CD14-positive monocyte (primary cell): ENCODE measurements at regions not wholly inside any gene's neighbourhood (a gene's known extent, or its start where the extent isn't known, plus 50 kb on each side); places are given as distances from the start of the nearest gene placed in this dataset.

Source experiments
- DNase-seq, 3 donors: peaks; one replicate each; pipeline ENCODE4 v3.0.0-alpha.2; 2011 to 2022
- H2AFZ ChIP-seq: 2 replicates; pipeline ENCODE4 v1.6.0; 2012; ENCODE audit warnings: mild to moderate bottlenecking, low read depth, low read length, inconsistent platforms; ENCODE audit not compliant: insufficient read depth, poor library complexity, severe bottlenecking
- H3K27ac ChIP-seq, 2 donors: 1 replicate in 1 of 2; 2 replicates in 1 of 2; pipeline ENCODE4 v1.5.1; 2012 to 2013; ENCODE audit warnings: low read length in 2 of 2, control low read depth in 1 of 2, inconsistent platforms in 1 of 2, low read depth in 1 of 2, mild to moderate bottlenecking in 1 of 2
- H3K27me3 ChIP-seq, 2 donors: one replicate each; pipeline versions ENCODE4 v1.6.0 to v1.6.1; 2011 to 2013; ENCODE audit warnings: low read length in 2 of 2; ENCODE audit not compliant: control insufficient read depth in 2 of 2, insufficient read depth in 2 of 2
- H3K36me3 ChIP-seq, 2 donors: replicated peaks in 1 of 2; 1 replicate in 1 of 2; 2 replicates in 1 of 2; pipeline versions ENCODE4 v1.5.1 to v1.6.1; 2012 to 2013; ENCODE audit warnings: low read length in 2 of 2, control low read depth in 1 of 2, inconsistent platforms in 1 of 2, mild to moderate bottlenecking in 1 of 2; ENCODE audit not compliant: insufficient read depth in 2 of 2, control insufficient read depth in 1 of 2
- H3K4me1 ChIP-seq, 2 donors: 1 replicate in 1 of 2; 2 replicates in 1 of 2; pipeline versions ENCODE4 v1.5.1 to v1.6.1; 2012 to 2013; ENCODE audit warnings: low read length in 2 of 2, control low read depth in 1 of 2, inconsistent platforms in 1 of 2, mild to moderate bottlenecking in 1 of 2, moderate library complexity in 1 of 2; ENCODE audit not compliant: insufficient read depth in 2 of 2, control insufficient read depth in 1 of 2
- H3K4me2 ChIP-seq: replicated peaks from 2 replicates; pipeline ENCODE3; 2012; ENCODE audit warnings: low read length, moderate library complexity, mild to moderate bottlenecking; ENCODE audit not compliant: poor library complexity, severe bottlenecking; ENCODE audit errors: extremely low read depth
- H3K4me3 ChIP-seq, 3 experiments: fragments of 200-600 bp in 1 of 3; sonication (generic) in 1 of 3; replicated peaks in 1 of 3; 1 replicate in 2 of 3; 2 replicates in 1 of 3; pipeline ENCODE4 v1.5.1; 2011 to 2013; ENCODE audit warnings: low read length in 3 of 3, mild to moderate bottlenecking in 3 of 3, control low read depth in 2 of 3, low read depth in 2 of 3, inconsistent platforms in 1 of 3, moderate library complexity in 1 of 3
- H3K79me2 ChIP-seq: 2 replicates; pipeline ENCODE4 v1.6.0; 2012; ENCODE audit warnings: mild to moderate bottlenecking, control low read depth, inconsistent platforms, low read length, moderate library complexity; ENCODE audit not compliant: insufficient read depth
- H3K9ac ChIP-seq: 2 replicates; pipeline ENCODE4 v1.6.0; 2017; ENCODE audit warnings: low read length, mild to moderate bottlenecking; ENCODE audit not compliant: insufficient read depth, poor library complexity, severe bottlenecking
- H3K9me3 ChIP-seq, 2 donors: replicated peaks in 1 of 2; 1 replicate in 1 of 2; 2 replicates in 1 of 2; pipeline versions ENCODE4 v1.5.1 to v1.6.1; 2012 to 2013; ENCODE audit warnings: low read length in 2 of 2, control low read depth in 1 of 2; ENCODE audit not compliant: control insufficient read depth in 1 of 2, insufficient read depth in 1 of 2
- H4K20me1 ChIP-seq: 2 replicates; pipeline ENCODE4 v1.6.0; 2012; ENCODE audit warnings: mild to moderate bottlenecking, low read length, control low read depth, moderate library complexity; ENCODE audit not compliant: insufficient read depth
- H3K27ac Mint-ChIP-seq, 7 donors: one replicate each; pipeline ENCODE4 v1.8.0; 2020; ENCODE audit warnings: mild to moderate bottlenecking in 7 of 7, mixed read lengths in 7 of 7, moderate library complexity in 6 of 7, inconsistent platforms in 2 of 7
- H3K27me3 Mint-ChIP-seq, 3 donors: one replicate each; pipeline ENCODE4 v1.8.0; 2021 to 2022; ENCODE audit warnings: low read depth in 3 of 3, mild to moderate bottlenecking in 3 of 3, mixed read lengths in 3 of 3, moderate library complexity in 3 of 3, inconsistent platforms in 1 of 3
- H3K36me3 Mint-ChIP-seq, 2 donors: one replicate each; pipeline ENCODE4 v1.8.0; 2020; ENCODE audit warnings: mixed read lengths in 2 of 2, inconsistent platforms in 1 of 2, mild to moderate bottlenecking in 1 of 2
- H3K4me1 Mint-ChIP-seq: one replicate; pipeline ENCODE4 v1.8.0; 2020; ENCODE audit warnings: mild to moderate bottlenecking, mixed read lengths
- H3K4me3 Mint-ChIP-seq, 2 donors: one replicate each; pipeline ENCODE4 v1.8.0; 2020; ENCODE audit warnings: mild to moderate bottlenecking in 2 of 2, mixed read lengths in 2 of 2, moderate library complexity in 1 of 2
- H3K9me3 Mint-ChIP-seq, 7 donors: one replicate each; pipeline ENCODE4 v1.8.0; 2020 to 2022; ENCODE audit warnings: mixed read lengths in 7 of 7, mild to moderate bottlenecking in 6 of 7, moderate library complexity in 6 of 7, inconsistent platforms in 2 of 7
- WGBS: methylation state at CpG from one replicate; pipeline ENCODE4 v1.1.5; 2013; ENCODE audit warnings: missing lambda C conversion rate; ENCODE audit not compliant: insufficient coverage; 5-methylcytosine and 5-hydroxymethylcytosine counted together
- intact Hi-C, 2 donors: fragments of 100-400 bp; cut with micrococcal nuclease; formaldehyde crosslinking; loops; one replicate each; pipeline versions ENCODE4 v1.15.0 to v1.15.1; 2023
- TF ChIP-seq, protein P1 (sequence below): fragments of 200-600 bp; IDR thresholded peaks from one replicate; pipeline ENCODE4 v1.8.0; 2022; ENCODE audit warnings: antibody characterized with exemption, mild to moderate bottlenecking

- Histone ChIP-seq H3K4me1 (no peaks in the 10 kb centered on the region), H3K27me3 (no peaks in the 10 kb centered on the region), H3K36me3 (no peaks in the 10 kb centered on the region), H3K9ac (no peak overlapping the region), H2AFZ (no peak overlapping the region), H3K79me2 (no peaks in the 10 kb centered on the region), H3K27ac (no peak overlapping the region), H3K9me3 (no peaks in the 10 kb centered on the region), H4K20me1 (no peaks in the 10 kb centered on the region), H3K4me3 (no peak overlapping the region), H3K4me2 (no peak overlapping the region)
- intact Hi-C loops, result no loop called here
- H3K4me1 Mint-ChIP-seq, result no peaks in the 10 kb centered on the region
- H3K36me3 Mint-ChIP-seq, result no peaks in the 10 kb centered on the region
- no peak for DNase-seq
- H3K27me3 Mint-ChIP-seq, result peaks cover 0 to 4% (median 2%) of the 10 kb centered on the region in 3 donors
- 90% methylated on average over 2 of the region's 5 CpGs for WGBS
- H3K9me3 Mint-ChIP-seq, result peaks cover 0 to 2% (median 0%) of the 10 kb centered on the region in 7 donors
- TF ChIP-seq, protein P1, sequence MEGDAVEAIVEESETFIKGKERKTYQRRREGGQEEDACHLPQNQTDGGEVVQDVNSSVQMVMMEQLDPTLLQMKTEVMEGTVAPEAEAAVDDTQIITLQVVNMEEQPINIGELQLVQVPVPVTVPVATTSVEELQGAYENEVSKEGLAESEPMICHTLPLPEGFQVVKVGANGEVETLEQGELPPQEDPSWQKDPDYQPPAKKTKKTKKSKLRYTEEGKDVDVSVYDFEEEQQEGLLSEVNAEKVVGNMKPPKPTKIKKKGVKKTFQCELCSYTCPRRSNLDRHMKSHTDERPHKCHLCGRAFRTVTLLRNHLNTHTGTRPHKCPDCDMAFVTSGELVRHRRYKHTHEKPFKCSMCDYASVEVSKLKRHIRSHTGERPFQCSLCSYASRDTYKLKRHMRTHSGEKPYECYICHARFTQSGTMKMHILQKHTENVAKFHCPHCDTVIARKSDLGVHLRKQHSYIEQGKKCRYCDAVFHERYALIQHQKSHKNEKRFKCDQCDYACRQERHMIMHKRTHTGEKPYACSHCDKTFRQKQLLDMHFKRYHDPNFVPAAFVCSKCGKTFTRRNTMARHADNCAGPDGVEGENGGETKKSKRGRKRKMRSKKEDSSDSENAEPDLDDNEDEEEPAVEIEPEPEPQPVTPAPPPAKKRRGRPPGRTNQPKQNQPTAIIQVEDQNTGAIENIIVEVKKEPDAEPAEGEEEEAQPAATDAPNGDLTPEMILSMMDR, result no peak
- H3K4me3 Mint-ChIP-seq, result no peak overlapping the region
- H3K27ac Mint-ChIP-seq, result no peak overlapping the region
Measured at GRCh38 chr15:96670389-96670788, 339.9 kb downstream of the NR2F2 start.

- Histone ChIP-seq H3K4me3 (no peak overlapping the region), H3K36me3 (no peaks in the 10 kb centered on the region), H3K27ac (no peak overlapping the region), H3K4me1 (no peaks in the 10 kb centered on the region), H3K9me3 (no peaks in the 10 kb centered on the region), H2AFZ (no peak overlapping the region), H4K20me1 (no peaks in the 10 kb centered on the region), H3K4me2 (no peak overlapping the region), H3K9ac (no peak overlapping the region), H3K79me2 (no peaks in the 10 kb centered on the region), H3K27me3 (no peaks in the 10 kb centered on the region)
- no CpG with 5 or more reads among the region's 4 CpGs for WGBS
- Mint-ChIP-seq H3K36me3 (no peaks in the 10 kb centered on the region), H3K27ac (no peak overlapping the region), H3K4me3 (no peak overlapping the region), H3K4me1 (no peaks in the 10 kb centered on the region), H3K27me3 (peaks cover 0 to 2% (median 2%) of the 10 kb centered on the region in 3 donors), H3K9me3 (peaks cover 0 to 3% (median 0%) of the 10 kb centered on the region in 7 donors)
- no peak for DNase-seq
- TF ChIP-seq, protein P1, result no peak
- intact Hi-C loops, result no loop called here
Measured at GRCh38 chr15:96672629-96673028, 342.1 kb downstream of the NR2F2 start.
